Omental fat pad (tissue), 3 donors: ENCODE measurements at regions not wholly inside any gene's neighbourhood (a gene's known extent, or its start where the extent isn't known, plus 50 kb on each side); places are given as distances from the start of the nearest gene placed in this dataset.

Experiments
- ATAC-seq: fragments of 150-250 bp; one replicate; pipeline ENCODE4 v1.9.1; 2016; ENCODE audit warnings: mild to moderate bottlenecking, moderate library complexity; ENCODE audit not compliant: low FRiP score
- DNase-seq: peaks from one replicate; pipeline ENCODE4 v3.0.0-alpha.2; 2019; ENCODE audit warnings: low spot score
- CTCF ChIP-seq, 3 donors: fragments of 450-650 bp; IDR thresholded peaks; one replicate each; pipeline ENCODE4 v1.5.1; 2016 to 2017; ENCODE audit warnings: antibody characterized with exemption in 3 of 3, mild to moderate bottlenecking in 3 of 3, moderate library complexity in 2 of 3

- ATAC-seq (no peak), DNase-seq (no peak)
- no peak for TF ChIP-seq CTCF (IDR thresholded peaks at IDR 0.05)
Observed at GRCh38 chr16:60259956-60260355, 1525.8 kb upstream of the GOT2 start.

GRCh38 chr16:60246086-60246485 lies 1512.0 kb upstream of the GOT2 start:
- no peak for DNase-seq
- no peak for TF ChIP-seq CTCF (IDR thresholded peaks at IDR 0.05)
- no peak for ATAC-seq

GRCh38 chr16:60241671-60242070 lies 1507.6 kb upstream of the GOT2 start:
- DNase-seq (no peak), ATAC-seq (no peak)

GRCh38 chr16:60230666-60231065 lies 1496.5 kb upstream of the GOT2 start:
- no peak for TF ChIP-seq CTCF (IDR thresholded peaks at IDR 0.05)
- DNase-seq: no peak
- no peak for ATAC-seq

More at GRCh38 chr16:60241671-60242070, 1507.6 kb upstream of the GOT2 start:
- TF ChIP-seq CTCF (IDR thresholded peaks at IDR 0.05): no peak

- ATAC-seq (no peak), DNase-seq (no peak)
- no peak for TF ChIP-seq CTCF (IDR thresholded peaks at IDR 0.05)
Observed at GRCh38 chr16:60225541-60225940, 1491.4 kb upstream of the GOT2 start.

- ATAC-seq: no peak
- no peak for DNase-seq
- no peak for TF ChIP-seq CTCF (IDR thresholded peaks at IDR 0.05)
Observed at GRCh38 chr16:60217787-60218186, 1483.7 kb upstream of the GOT2 start.

- DNase-seq (no peak), ATAC-seq (no peak)
- no peak for TF ChIP-seq CTCF (IDR thresholded peaks at IDR 0.05)
Observed at GRCh38 chr16:60214311-60214710, 1480.2 kb upstream of the GOT2 start.
